WERI-Rb-1 (cell line): ENCODE measurements at regions not wholly inside any gene's neighbourhood (a gene's known extent, or its start where the extent isn't known, plus 50 kb on each side); places are given as distances from the start of the nearest gene placed in this dataset.

Source experiments
- DNase-seq: peaks from one replicate; pipeline ENCODE4 v3.0.0-alpha.2; 2020
- H3K27ac ChIP-seq: fragments of 250-450 bp; sonication (Bioruptor Pico); 2 replicates; pipeline ENCODE4 v1.5.1; 2020; ENCODE audit warnings: mild to moderate bottlenecking, moderate library complexity
- H3K27me3 ChIP-seq: fragments of 250-450 bp; sonication (Bioruptor Pico); 2 replicates; pipeline ENCODE4 v1.5.1; 2021; ENCODE audit warnings: mild to moderate bottlenecking, low read depth, moderate library complexity; ENCODE audit not compliant: insufficient read depth, severe bottlenecking
- H3K36me3 ChIP-seq: fragments of 250-450 bp; sonication (Bioruptor Pico); 2 replicates; pipeline ENCODE4 v1.5.1; 2020; ENCODE audit warnings: mild to moderate bottlenecking, moderate library complexity
- H3K4me3 ChIP-seq: 2 replicates; pipeline ENCODE4 v1.5.1; 2011; ENCODE audit warnings: low read depth, mild to moderate bottlenecking, control low read depth, low read length
- H3K9me3 ChIP-seq: fragments of 250-450 bp; sonication (Bioruptor Pico); 2 replicates; pipeline ENCODE4 v1.5.1; 2021; ENCODE audit warnings: mild to moderate bottlenecking, moderate library complexity; ENCODE audit not compliant: severe bottlenecking
- CTCF ChIP-seq: IDR thresholded peaks from 2 replicates; pipeline ENCODE4 v1.5.1; 2011; ENCODE audit warnings: low read depth, mild to moderate bottlenecking, control low read depth, inconsistent platforms, low read length

- H3K4me3 ChIP-seq = no peak overlapping the region
- peaks cover 68% of the 10 kb centered on the region for H3K27me3 ChIP-seq
- H3K27ac ChIP-seq = no peak overlapping the region
- no peaks in the 10 kb centered on the region for H3K9me3 ChIP-seq
- DNase-seq = no peak
- no peak for TF ChIP-seq CTCF
- no peaks in the 10 kb centered on the region for H3K36me3 ChIP-seq
Observed at GRCh38 chr2:19574778-19575260, 216.4 kb upstream of the OSR1 start.

DNA sequence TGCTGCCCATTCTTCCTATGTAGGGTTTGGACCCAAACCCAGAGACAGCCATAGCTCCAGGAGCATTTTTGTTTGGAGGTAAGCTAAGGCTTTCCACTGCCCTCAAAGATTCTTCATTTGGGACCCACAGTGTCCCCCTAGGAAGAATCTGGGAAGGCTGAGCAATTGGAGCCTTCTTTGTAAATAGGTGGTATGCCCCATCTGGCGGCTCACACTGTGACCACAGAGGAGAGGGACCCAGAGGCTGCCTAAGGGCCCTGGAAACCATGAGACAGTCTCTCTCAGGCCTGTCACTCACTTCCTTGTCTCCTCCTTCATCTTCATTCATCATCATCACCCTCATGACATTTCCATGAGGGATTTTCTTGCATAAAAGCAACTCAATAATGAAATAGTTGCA lies 215.4 kb upstream of the OSR1 start:
- DNase-seq = no peak
- Histone ChIP-seq H3K27me3 (peaks cover 73% of the 10 kb centered on the region), H3K36me3 (no peaks in the 10 kb centered on the region), H3K4me3 (no peak overlapping the region), H3K27ac (no peak overlapping the region), H3K9me3 (no peaks in the 10 kb centered on the region)
- peak; percentile 24; the same call in 1 of the 2 replicates for TF ChIP-seq CTCF

DNA sequence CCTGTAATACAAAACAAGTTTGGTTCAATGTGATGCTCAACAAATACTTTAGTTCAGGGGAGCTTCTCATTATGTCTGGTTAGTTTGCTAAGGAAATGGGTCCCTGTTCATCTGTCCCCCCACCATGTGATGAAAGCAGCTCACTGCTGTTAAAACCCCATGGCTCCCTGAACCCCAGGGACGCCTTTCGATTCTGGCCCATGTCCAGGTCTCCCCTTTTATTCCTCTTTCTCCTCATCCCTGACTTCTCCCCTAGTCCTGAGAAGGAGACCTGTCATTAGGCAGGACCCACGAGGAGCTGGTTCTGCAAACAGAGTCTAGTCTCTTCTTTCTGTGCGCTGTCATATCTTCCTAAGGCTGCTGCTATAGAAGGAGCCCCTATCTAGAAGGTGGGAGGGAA lies 213.3 kb upstream of the OSR1 start:
- no peak overlapping the region for H3K27ac ChIP-seq
- no peak for DNase-seq
- TF ChIP-seq CTCF = no peak
- no peak overlapping the region for H3K4me3 ChIP-seq
- no peaks in the 10 kb centered on the region for H3K9me3 ChIP-seq
- peaks cover 75% of the 10 kb centered on the region for H3K27me3 ChIP-seq
- H3K36me3 ChIP-seq = no peaks in the 10 kb centered on the region

GRCh38 chr2:19569300-19569791 lies 210.9 kb upstream of the OSR1 start:
- Histone ChIP-seq H3K4me3 (no peak overlapping the region), H3K36me3 (no peaks in the 10 kb centered on the region), H3K27ac (no peak overlapping the region), H3K27me3 (peaks cover 76% of the 10 kb centered on the region), H3K9me3 (no peaks in the 10 kb centered on the region)
- no peak for DNase-seq
- no peak for TF ChIP-seq CTCF

DNA sequence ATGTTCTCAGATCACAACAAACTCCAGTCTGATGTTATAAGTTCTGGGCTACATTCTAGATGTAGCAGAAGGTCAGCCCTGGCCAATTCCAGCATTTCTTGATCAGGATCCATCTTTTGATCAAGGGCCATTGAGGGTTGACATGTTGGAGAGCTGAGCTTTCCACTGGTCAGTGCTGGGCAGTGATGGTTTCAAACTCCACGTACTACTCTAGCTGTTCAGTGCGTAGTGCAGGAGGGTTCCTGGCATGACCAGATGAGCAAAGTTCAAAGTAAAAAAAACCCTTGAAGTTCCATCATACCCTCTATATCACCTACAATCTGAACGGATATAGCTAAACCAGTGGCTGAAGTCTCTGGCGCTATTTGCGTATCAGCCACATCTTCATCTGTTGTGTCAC lies 210.4 kb upstream of the OSR1 start:
- H3K27ac ChIP-seq = no peak overlapping the region
- H3K9me3 ChIP-seq = no peaks in the 10 kb centered on the region
- H3K36me3 ChIP-seq = no peaks in the 10 kb centered on the region
- no peak overlapping the region for H3K4me3 ChIP-seq
- H3K27me3 ChIP-seq = peaks cover 77% of the 10 kb centered on the region
- TF ChIP-seq CTCF = no peak
- DNase-seq = no peak

DNA sequence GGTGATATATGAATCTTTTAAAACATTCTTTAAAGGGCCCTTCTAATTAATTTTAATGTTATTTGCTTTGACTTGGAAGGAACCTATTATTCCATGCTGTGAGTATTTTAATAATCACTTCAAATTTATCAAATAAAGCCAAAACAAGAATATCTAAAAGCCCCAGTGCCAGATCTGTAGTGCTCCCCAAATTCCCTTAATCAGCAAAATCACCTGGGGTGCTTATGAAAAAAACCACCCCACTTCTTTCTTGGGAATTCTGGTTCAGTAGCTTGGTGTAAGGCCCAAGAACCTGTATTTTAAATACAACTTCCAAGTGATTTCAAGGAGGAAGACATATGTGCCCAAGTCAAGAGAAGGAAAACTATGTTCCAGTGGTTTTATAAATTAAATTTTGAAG lies 202.4 kb upstream of the OSR1 start:
- no peak for DNase-seq
- Histone ChIP-seq H3K27ac (no peak overlapping the region), H3K27me3 (peaks cover 51% of the 10 kb centered on the region), H3K4me3 (no peak overlapping the region), H3K36me3 (no peaks in the 10 kb centered on the region), H3K9me3 (no peaks in the 10 kb centered on the region)
- no peak for TF ChIP-seq CTCF
